Activated CD8-positive, alpha-beta memory T cell treated with anti-CD3 and anti-CD28 coated beads, Interleukin-2, amount 10 ng/mL, durations not matched to agents 7 days and 5 days (primary cell): ENCODE measurements at regions not wholly inside any gene's neighbourhood (a gene's known extent, or its start where the extent isn't known, plus 50 kb on each side); places are given as distances from the start of the nearest gene placed in this dataset.

Experiments used
- ATAC-seq: fragments of 150-1000 bp; cut with Tn5 transposase; one replicate; pipeline ENCODE4 v1.10.0; 2021; ENCODE audit warnings: moderate library complexity
- CTCF ChIA-PET: fragments of 350-600 bp; sonication (Branson Sonifier 250); formaldehyde crosslinking; loops from one replicate; lab custom pipeline; 2021; ENCODE audit warnings: antibody characterized with exemption; lab: Charles Lee
- DNase-seq: peaks from one replicate; pipeline ENCODE4 v3.0.0-alpha.2; 2020
- H3K27ac Mint-ChIP-seq: one replicate; pipeline ENCODE4 v1.8.0; 2021; ENCODE audit warnings: mild to moderate bottlenecking, mixed read lengths
- H3K27me3 Mint-ChIP-seq: one replicate; pipeline ENCODE4 v1.8.0; 2021; ENCODE audit warnings: mixed read lengths
- H3K36me3 Mint-ChIP-seq: one replicate; pipeline ENCODE4 v1.8.0; 2021; ENCODE audit warnings: mild to moderate bottlenecking, mixed read lengths
- H3K4me1 Mint-ChIP-seq: one replicate; pipeline ENCODE4 v1.8.0; 2021; ENCODE audit warnings: mixed read lengths
- H3K4me3 Mint-ChIP-seq: one replicate; pipeline ENCODE4 v1.8.0; 2021; ENCODE audit warnings: mild to moderate bottlenecking, moderate library complexity, mixed read lengths
- H3K9me3 Mint-ChIP-seq: one replicate; pipeline ENCODE4 v1.8.0; 2022; ENCODE audit warnings: low read depth, mixed read lengths

DNA sequence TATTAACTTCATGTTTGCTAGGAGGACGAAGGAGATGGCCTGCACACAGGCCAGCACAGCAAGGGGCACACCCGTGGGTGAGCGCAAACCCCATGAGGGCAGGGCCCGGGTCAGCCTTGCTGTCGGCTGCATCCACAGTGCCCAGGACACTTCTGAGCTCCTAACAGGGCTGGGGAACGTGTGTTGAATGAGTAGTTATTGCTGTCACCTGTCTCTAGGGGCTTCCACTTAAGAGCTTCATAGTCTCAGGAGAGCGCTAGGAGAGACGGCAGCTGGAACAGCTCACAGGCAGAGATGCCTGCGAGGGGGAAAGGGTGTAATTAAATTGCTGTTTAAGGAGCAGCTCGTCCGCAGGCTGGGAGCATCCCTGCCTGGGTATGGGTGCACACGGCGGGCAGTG lies 91.4 kb upstream of the NEURL1B start:
- H3K36me3 Mint-ChIP-seq: no peaks in the 10 kb centered on the region
- no peaks in the 10 kb centered on the region for H3K9me3 Mint-ChIP-seq
- no peaks in the 10 kb centered on the region for H3K4me1 Mint-ChIP-seq
- DNase-seq (no peak), ATAC-seq (no peak)
- CTCF ChIA-PET: no interaction called here
- H3K27ac Mint-ChIP-seq: no peak overlapping the region
- H3K4me3 Mint-ChIP-seq: no peak overlapping the region
- peaks cover 2% of the 10 kb centered on the region for H3K27me3 Mint-ChIP-seq

- Mint-ChIP-seq H3K27me3 (peaks cover 2% of the 10 kb centered on the region), H3K4me3 (no peak overlapping the region), H3K4me1 (no peaks in the 10 kb centered on the region), H3K9me3 (no peaks in the 10 kb centered on the region), H3K27ac (no peak overlapping the region), H3K36me3 (no peaks in the 10 kb centered on the region)
- ATAC-seq: no peak
- CTCF ChIA-PET: no interaction called here
- no peak for DNase-seq
These were observed 91.9 kb upstream of the NEURL1B start for GRCh38 chr5:172548981-172549687.

DNA sequence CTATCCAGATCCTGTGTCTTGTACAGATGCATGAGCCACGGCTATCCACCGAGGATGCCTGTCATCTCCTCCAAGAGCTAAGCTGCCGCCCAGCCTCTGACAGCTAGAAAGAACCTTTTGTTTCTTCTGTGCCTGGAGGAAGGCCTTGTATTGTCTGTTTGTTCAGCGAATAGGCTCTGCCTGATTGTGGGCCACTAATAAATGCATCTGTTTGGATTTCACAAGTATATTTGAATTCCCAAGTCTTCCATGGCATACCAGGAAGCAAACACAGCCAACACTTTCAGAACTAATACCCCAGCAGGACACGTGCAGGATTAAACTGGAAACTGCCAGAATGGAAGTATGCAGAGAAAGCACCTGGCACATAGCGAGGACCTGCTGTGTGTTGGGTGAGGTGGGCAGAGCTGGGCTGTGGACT lies 92.7 kb upstream of the NEURL1B start:
- Mint-ChIP-seq H3K27ac (no peak overlapping the region), H3K4me3 (no peak overlapping the region), H3K27me3 (peaks cover 2% of the 10 kb centered on the region), H3K9me3 (no peaks in the 10 kb centered on the region), H3K4me1 (no peaks in the 10 kb centered on the region), H3K36me3 (no peaks in the 10 kb centered on the region)
- no peak for ATAC-seq
- no peak for DNase-seq
- CTCF ChIA-PET: no interaction called here

GRCh38 chr5:172546196-172546595 lies 91.9 kb upstream of the SH3PXD2B start:
- Mint-ChIP-seq H3K4me3 (no peak overlapping the region), H3K9me3 (no peaks in the 10 kb centered on the region), H3K36me3 (no peaks in the 10 kb centered on the region), H3K27me3 (peaks cover 2% of the 10 kb centered on the region), H3K27ac (no peak overlapping the region), H3K4me1 (no peaks in the 10 kb centered on the region)
- CTCF ChIA-PET: no interaction called here
- ATAC-seq: no peak
- no peak for DNase-seq

DNA sequence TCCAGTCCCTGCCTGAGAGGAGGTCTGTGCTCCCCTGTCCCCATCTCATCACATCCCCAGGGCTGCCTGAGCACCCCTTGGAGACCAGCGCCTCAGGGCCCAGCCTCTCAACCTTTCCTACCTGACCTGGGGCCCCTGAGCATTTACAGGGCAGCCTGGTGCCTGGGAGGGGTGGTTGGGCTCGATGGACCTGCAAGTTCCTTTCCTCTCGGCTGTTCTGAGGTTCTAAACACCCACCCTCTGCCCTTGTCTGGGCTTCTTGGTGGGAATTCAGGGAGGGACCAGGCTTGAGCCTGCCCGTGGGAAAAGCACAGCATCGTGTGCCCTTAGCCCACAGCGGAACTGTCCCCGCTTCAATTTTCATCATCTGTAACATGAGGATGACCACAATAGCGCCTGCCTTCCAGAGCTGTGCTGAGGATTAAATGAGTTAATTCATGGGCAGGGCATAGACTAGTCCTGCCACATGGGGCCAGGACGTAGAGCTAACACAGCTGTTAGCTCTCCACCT lies 91.0 kb upstream of the SH3PXD2B start:
- DNase-seq (no peak), ATAC-seq (no peak)
- H3K4me1 Mint-ChIP-seq: no peaks in the 10 kb centered on the region
- H3K9me3 Mint-ChIP-seq: no peaks in the 10 kb centered on the region
- H3K27me3 Mint-ChIP-seq: peaks cover 2% of the 10 kb centered on the region
- no peaks in the 10 kb centered on the region for H3K36me3 Mint-ChIP-seq
- H3K4me3 Mint-ChIP-seq: no peak overlapping the region
- CTCF ChIA-PET: no interaction called here
- no peak overlapping the region for H3K27ac Mint-ChIP-seq

DNA sequence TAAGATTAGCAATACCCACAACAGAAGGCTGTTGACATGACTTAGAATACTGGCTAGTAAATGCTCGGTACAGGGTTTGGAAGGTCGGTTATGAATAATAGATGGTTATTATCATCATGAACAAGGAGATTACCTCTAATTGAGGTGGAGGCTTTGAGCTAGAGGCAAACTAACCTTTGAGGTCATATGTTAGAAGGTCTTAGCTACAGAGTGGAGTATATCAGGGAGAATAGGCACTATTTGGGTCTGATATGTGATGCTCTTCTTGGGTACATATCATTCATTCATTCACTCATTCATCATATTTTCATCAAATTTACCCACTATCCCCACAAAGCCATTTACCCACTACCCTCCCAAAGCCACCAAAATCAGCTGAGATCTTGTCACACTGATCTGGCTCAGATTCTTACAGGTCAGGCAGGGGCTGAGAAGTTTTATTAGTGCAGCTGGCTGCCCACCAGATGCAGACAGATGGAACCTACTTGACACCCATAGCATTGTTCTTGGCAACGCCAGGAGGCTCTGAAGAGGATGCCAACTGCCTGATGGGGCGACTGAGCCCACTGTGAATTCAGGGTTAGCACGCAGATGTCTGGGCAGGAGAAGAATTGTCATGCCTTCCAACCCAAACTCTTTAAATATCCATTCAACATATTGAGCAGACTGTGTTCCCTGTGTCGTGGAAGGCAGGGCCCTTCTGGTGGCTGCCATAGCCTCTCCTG lies 90.2 kb upstream of the SH3PXD2B start:
- H3K9me3 Mint-ChIP-seq: no peaks in the 10 kb centered on the region
- peaks cover 2% of the 10 kb centered on the region for H3K27me3 Mint-ChIP-seq
- H3K4me3 Mint-ChIP-seq: no peak overlapping the region
- ATAC-seq (no peak), DNase-seq (no peak)
- no peaks in the 10 kb centered on the region for H3K4me1 Mint-ChIP-seq
- no peak overlapping the region for H3K27ac Mint-ChIP-seq
- CTCF ChIA-PET: no interaction called here
- H3K36me3 Mint-ChIP-seq: no peaks in the 10 kb centered on the region

DNA sequence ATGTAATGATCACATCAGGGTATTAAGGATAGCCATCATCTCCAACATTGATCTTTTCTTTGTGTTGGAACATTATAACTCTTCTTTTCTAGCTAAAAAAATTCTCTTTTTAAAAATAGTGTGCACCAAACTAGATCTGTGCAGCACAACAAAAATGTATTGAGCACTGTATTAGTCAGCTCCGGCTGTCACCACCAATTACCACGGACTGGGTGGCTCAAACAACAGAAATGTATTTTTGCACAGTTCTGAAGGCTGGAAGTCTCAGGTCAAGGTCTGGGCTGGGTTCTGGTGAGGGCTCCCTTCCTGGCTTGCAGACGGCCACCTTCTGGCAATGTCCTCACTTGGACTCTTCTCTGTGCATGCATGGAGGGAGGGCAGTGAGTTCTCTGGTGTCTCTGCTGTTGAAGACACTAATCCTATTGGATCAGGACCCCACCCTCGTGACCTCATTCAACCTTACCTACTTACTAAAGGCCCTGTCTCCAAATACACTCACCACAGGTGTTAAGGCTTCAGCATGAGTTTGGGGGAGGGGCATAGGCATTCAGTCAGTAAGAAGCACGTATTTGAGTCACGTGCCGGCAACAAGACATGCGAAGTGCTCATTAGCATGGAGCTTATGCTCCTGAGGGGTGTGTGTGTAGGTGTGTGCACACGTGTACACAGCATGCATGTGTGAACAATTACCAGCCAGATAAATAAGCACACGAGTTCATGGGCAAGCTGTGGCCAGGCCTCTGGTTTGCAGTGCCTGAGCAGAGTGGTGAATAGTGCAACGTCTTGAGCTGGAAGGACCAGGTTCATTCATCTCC lies 89.4 kb upstream of the SH3PXD2B start:
- H3K4me3 Mint-ChIP-seq: no peak overlapping the region
- H3K27me3 Mint-ChIP-seq: peaks cover 2% of the 10 kb centered on the region
- no peaks in the 10 kb centered on the region for H3K9me3 Mint-ChIP-seq
- H3K27ac Mint-ChIP-seq: no peak overlapping the region
- DNase-seq: peak; percentile 4
- CTCF ChIA-PET: no interaction called here
- no peak for ATAC-seq
- no peaks in the 10 kb centered on the region for H3K36me3 Mint-ChIP-seq
- H3K4me1 Mint-ChIP-seq: no peaks in the 10 kb centered on the region

- no peaks in the 10 kb centered on the region for H3K4me1 Mint-ChIP-seq
- no peak overlapping the region for H3K4me3 Mint-ChIP-seq
- H3K36me3 Mint-ChIP-seq: no peaks in the 10 kb centered on the region
- ATAC-seq: no peak
- CTCF ChIA-PET: no interaction called here
- DNase-seq: peak; percentile 14
- no peaks in the 10 kb centered on the region for H3K9me3 Mint-ChIP-seq
- peaks cover 2% of the 10 kb centered on the region for H3K27me3 Mint-ChIP-seq
- H3K27ac Mint-ChIP-seq: no peak overlapping the region
These were observed 88.4 kb upstream of the SH3PXD2B start for GRCh38 chr5:172542651-172543131.

DNA sequence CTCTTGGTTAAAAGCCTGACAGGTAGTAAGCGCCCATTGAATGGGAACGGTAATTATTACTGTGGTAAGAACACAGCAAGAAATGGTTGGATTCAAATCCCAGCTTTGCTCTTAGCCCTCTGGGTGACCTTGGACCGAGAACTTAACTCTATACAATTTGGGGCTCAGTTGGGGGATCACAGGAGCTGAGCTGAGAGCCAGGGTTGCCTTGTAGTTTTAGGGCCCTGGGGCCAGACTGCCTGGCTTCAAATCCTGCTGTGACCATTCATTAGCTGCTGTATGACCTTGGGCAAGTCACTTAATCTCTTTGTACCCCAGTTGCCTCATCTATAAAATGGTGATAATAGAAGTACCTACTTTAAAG lies 87.4 kb upstream of the SH3PXD2B start:
- H3K4me3 Mint-ChIP-seq: no peak overlapping the region
- CTCF ChIA-PET: interaction anchor here (0.5 kb wide), 1 partner anchor 1795 kb away, joined by 3 read pairs; no protein-coding TSS in a partner anchor

DNA sequence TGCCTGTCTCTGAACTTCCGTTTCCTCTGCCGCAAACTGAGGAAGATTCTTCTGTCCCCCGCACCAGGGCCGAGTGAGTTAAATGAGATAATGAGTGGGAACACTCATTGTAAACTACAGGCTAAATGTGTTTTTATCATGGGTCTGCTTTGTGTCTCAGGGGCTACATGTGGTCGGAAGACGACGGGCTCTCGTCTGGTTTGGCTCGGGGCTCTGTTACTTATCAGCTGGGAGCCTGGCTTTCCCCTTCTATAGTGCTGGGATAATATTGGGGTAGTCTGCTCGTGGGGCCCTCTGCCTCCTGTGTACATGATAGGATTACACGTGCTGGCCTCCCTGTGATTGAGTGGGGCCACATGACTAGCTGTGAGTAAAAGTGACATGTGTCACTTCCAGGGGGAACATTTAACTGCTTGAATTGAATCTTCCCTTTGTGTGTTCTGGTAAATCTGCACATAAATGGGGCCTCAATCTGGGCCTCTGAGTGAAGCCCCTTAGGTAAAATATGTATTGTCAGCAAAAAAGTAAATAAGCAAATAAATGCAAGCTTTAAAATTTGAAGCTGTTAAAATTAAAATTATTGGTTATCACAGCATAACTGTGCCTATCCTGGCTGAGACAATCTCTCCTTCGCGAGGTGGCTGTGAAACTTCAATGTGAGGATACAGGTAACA lies 86.9 kb upstream of the SH3PXD2B start:
- no peak overlapping the region for H3K27ac Mint-ChIP-seq
- CTCF ChIA-PET: no interaction called here
- no peaks in the 10 kb centered on the region for H3K36me3 Mint-ChIP-seq
- H3K27me3 Mint-ChIP-seq: no peaks in the 10 kb centered on the region
- ATAC-seq: no peak
- DNase-seq: peak; percentile 15
- H3K9me3 Mint-ChIP-seq: no peaks in the 10 kb centered on the region
- no peak overlapping the region for H3K4me3 Mint-ChIP-seq
- H3K4me1 Mint-ChIP-seq: no peaks in the 10 kb centered on the region

More for the DNA sequence above, 87.4 kb upstream of the SH3PXD2B start:
- no peak for ATAC-seq
- Mint-ChIP-seq H3K36me3 (no peaks in the 10 kb centered on the region), H3K27ac (no peak overlapping the region), H3K27me3 (peaks cover under 1% of the 10 kb centered on the region), H3K4me1 (no peaks in the 10 kb centered on the region), H3K9me3 (no peaks in the 10 kb centered on the region)
- peak; percentile 16 for DNase-seq

DNA sequence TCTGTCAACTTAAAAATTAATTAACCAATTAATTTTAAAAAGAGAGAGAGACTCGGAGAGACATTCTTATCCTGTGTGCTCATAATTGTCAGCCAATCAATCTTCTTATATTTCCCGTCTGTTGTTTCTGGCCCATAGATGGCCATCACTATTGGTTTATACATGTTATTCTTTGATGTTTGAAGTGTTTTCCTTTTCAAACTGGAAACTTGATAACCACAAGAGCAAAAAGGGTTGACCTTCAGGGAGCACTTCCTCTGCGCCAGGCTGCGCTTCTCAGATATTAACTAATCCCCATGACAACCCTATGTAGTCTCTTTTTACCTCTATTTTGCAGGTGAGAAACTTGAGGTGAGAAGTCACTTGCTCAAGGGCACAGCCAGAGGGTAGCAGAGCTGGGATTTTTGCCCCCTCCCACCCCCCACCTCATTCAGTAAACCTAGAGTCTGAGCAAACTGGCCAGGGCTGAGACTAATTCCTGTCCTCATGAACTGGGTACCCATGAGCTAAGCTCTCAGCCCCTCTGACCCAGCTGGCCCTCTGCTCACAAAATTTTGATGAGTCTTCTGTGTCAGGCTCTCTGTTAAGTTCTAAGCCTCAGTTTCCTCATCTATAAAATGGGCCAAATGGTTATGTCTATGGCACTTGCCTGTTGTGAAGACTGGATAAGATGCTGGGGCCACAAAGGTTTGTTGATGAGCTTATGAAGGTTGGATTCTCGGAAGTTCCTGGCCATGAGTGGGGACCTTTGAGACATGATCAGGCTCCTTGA lies 86.0 kb upstream of the SH3PXD2B start:
- Mint-ChIP-seq H3K27me3 (peaks cover 2% of the 10 kb centered on the region), H3K36me3 (no peaks in the 10 kb centered on the region), H3K4me3 (no peak overlapping the region), H3K4me1 (no peaks in the 10 kb centered on the region), H3K27ac (no peak overlapping the region), H3K9me3 (no peaks in the 10 kb centered on the region)
- ATAC-seq (no peak), DNase-seq (no peak)
- CTCF ChIA-PET: interaction anchor here (0.6 kb wide), 1 partner anchor 805 kb away, joined by 3 read pairs; no protein-coding TSS in a partner anchor

GRCh38 chr5:172535108-172535445 lies 80.8 kb upstream of the SH3PXD2B start:
- no peaks in the 10 kb centered on the region for H3K36me3 Mint-ChIP-seq
- CTCF ChIA-PET: no interaction called here

More at GRCh38 chr5:172535108-172535445, 80.8 kb upstream of the SH3PXD2B start:
- ATAC-seq: no peak
- no peak overlapping the region for H3K27ac Mint-ChIP-seq
- no peaks in the 10 kb centered on the region for H3K9me3 Mint-ChIP-seq
- DNase-seq: no peak
- H3K4me1 Mint-ChIP-seq: peaks cover 7% of the 10 kb centered on the region
- H3K27me3 Mint-ChIP-seq: peaks cover 8% of the 10 kb centered on the region
- H3K4me3 Mint-ChIP-seq: no peak overlapping the region
